DND-41 (cell line): ENCODE measurements at regions not wholly inside any gene's neighbourhood (a gene's known extent, or its start where the extent isn't known, plus 50 kb on each side); places are given as distances from the start of the nearest gene placed in this dataset.

Experiments used
- CTCF ChIP-seq: IDR thresholded peaks from 2 replicates; pipeline ENCODE4 v1.5.1; 2012; ENCODE audit warnings: borderline replicate concordance, low read length, moderate library complexity, mild to moderate bottlenecking; ENCODE audit not compliant: poor library complexity, severe bottlenecking; ENCODE audit errors: extremely low read depth
- EZH2 ChIP-seq: IDR thresholded peaks from 3 replicates; pipeline ENCODE4 v1.6.1; 2012; ENCODE audit warnings: borderline replicate concordance, low read depth, mild to moderate bottlenecking, moderate library complexity, low read length, inconsistent platforms; ENCODE audit not compliant: severe bottlenecking

- TF ChIP-seq EZH2 (no peak), CTCF (no peak)
These were observed 80.7 kb upstream of the TNFSF4 start for GRCh38 chr1:173287785-173288184.
